Fibroblast of lung (primary cell): ENCODE measurements at regions not wholly inside any gene's neighbourhood (a gene's known extent, or its start where the extent isn't known, plus 50 kb on each side); places are given as distances from the start of the nearest gene placed in this dataset.

Experiments used
- DNase-seq, 2 donors: peaks; one replicate each; pipeline versions ENCODE4 v3.0.0 to v3.0.0-alpha.2; 2010; ENCODE audit warnings: low read depth in 2 of 2
- H2AFZ ChIP-seq: 2 replicates; pipeline ENCODE4 v1.5.1; 2012; ENCODE audit warnings: low read length, control low read depth, inconsistent platforms
- H3K27ac ChIP-seq: 2 replicates; pipeline ENCODE4 v1.5.1; 2011; ENCODE audit warnings: low read length, control low read depth; ENCODE audit not compliant: insufficient read depth
- H3K27me3 ChIP-seq: 2 replicates; pipeline ENCODE4 v1.5.1; 2011; ENCODE audit warnings: mild to moderate bottlenecking, low read length; ENCODE audit not compliant: control insufficient read depth, insufficient read depth
- H3K36me3 ChIP-seq: 2 replicates; pipeline ENCODE4 v1.5.1; 2011; ENCODE audit warnings: low read length; ENCODE audit not compliant: control insufficient read depth, insufficient read depth
- H3K4me1 ChIP-seq: 2 replicates; pipeline ENCODE4 v1.5.1; 2011; ENCODE audit warnings: low read length; ENCODE audit not compliant: control insufficient read depth, insufficient read depth; ENCODE audit errors: extremely low read depth
- H3K4me2 ChIP-seq: 2 replicates; pipeline ENCODE4 v1.5.1; 2011; ENCODE audit warnings: low read length, control low read depth; ENCODE audit not compliant: insufficient read depth; ENCODE audit errors: extremely low read depth
- H3K4me3 ChIP-seq, 4 experiments: fragments of 200-600 bp in 1 of 4; sonication (generic) in 1 of 4; replicated peaks in 1 of 4; 2 replicates each; pipeline ENCODE4 v1.5.1; 2011 to 2016; ENCODE audit warnings: low read length in 4 of 4, low read depth in 3 of 4, mild to moderate bottlenecking in 3 of 4, control low read depth in 2 of 4, inconsistent platforms in 1 of 4, mixed read lengths in 1 of 4; ENCODE audit not compliant: insufficient read depth in 1 of 4; ENCODE audit errors: control extremely low read depth in 1 of 4
- H3K79me2 ChIP-seq: 2 replicates; pipeline ENCODE4 v1.5.1; 2012; ENCODE audit warnings: mild to moderate bottlenecking, low read length, inconsistent platforms; ENCODE audit not compliant: control insufficient read depth, insufficient read depth
- H3K9ac ChIP-seq: 2 replicates; pipeline ENCODE4 v1.5.1; 2011; ENCODE audit warnings: mild to moderate bottlenecking, low read length, control low read depth; ENCODE audit not compliant: insufficient read depth
- H3K9me3 ChIP-seq: 2 replicates; pipeline ENCODE4 v1.5.1; 2012; ENCODE audit warnings: low read depth, low read length; ENCODE audit not compliant: control insufficient read depth, insufficient read depth
- H4K20me1 ChIP-seq: 2 replicates; pipeline ENCODE4 v1.5.1; 2011; ENCODE audit warnings: low read length; ENCODE audit not compliant: control insufficient read depth, insufficient read depth; ENCODE audit errors: extremely low read depth
- CTCF ChIP-seq, 2 donors: IDR thresholded peaks in 1 of 2; conservative IDR thresholded peaks in 1 of 2; 1 replicate in 1 of 2; 2 replicates in 1 of 2; pipeline ENCODE4 v1.5.1; 2011 to 2012; ENCODE audit warnings: low read length in 2 of 2, control low read depth in 1 of 2, inconsistent platforms in 1 of 2, low read depth in 1 of 2, mild to moderate bottlenecking in 1 of 2
- EZH2 ChIP-seq: IDR thresholded peaks from 2 replicates; pipeline ENCODE4 v1.5.1; 2012; ENCODE audit warnings: low read length, control low read depth, mild to moderate bottlenecking; ENCODE audit errors: missing control alignments

GRCh38 chr2:217326238-217327022 lies 466.6 kb upstream of the TNP1 start:
- Histone ChIP-seq H3K79me2 (no peaks in the 10 kb centered on the region), H3K4me2 (no peak overlapping the region), H3K4me1 (peaks cover under 1% of the 10 kb centered on the region), H3K9me3 (no peaks in the 10 kb centered on the region), H4K20me1 (no peaks in the 10 kb centered on the region), H3K27me3 (no peaks in the 10 kb centered on the region), H2AFZ (no peak overlapping the region), H3K4me3 (no peak overlapping the region), H3K9ac (no peak overlapping the region), H3K27ac (no peak overlapping the region), H3K36me3 (no peaks in the 10 kb centered on the region)
- TF ChIP-seq CTCF (conservative IDR thresholded peaks at IDR 0.05 in 1 of 2, IDR thresholded peaks at IDR 0.05 in 1 of 2; ENCODE audit: low read depth in 1 of 2, low read length in 2 of 2) = no peak
- no peak for TF ChIP-seq EZH2
- peak in 1 of 2 donors; percentile 29 for DNase-seq

- Histone ChIP-seq H3K4me2 (no peak overlapping the region), H3K4me3 (no peak overlapping the region), H3K4me1 (no peaks in the 10 kb centered on the region), H3K9me3 (no peaks in the 10 kb centered on the region), H3K79me2 (no peaks in the 10 kb centered on the region), H3K27me3 (no peaks in the 10 kb centered on the region), H4K20me1 (no peaks in the 10 kb centered on the region), H3K27ac (no peak overlapping the region), H2AFZ (no peak overlapping the region), H3K36me3 (no peaks in the 10 kb centered on the region), H3K9ac (no peak overlapping the region)
- DNase-seq = no peak
- TF ChIP-seq EZH2 (no peak), CTCF (conservative IDR thresholded peaks at IDR 0.05 in 1 of 2, IDR thresholded peaks at IDR 0.05 in 1 of 2; ENCODE audit: low read depth in 1 of 2, low read length in 2 of 2) (no peak)
Measured at GRCh38 chr2:217325816-217326215, 466.0 kb upstream of the TNP1 start.

- Histone ChIP-seq H3K27ac (no peak overlapping the region), H3K4me3 (no peak overlapping the region), H3K9ac (no peak overlapping the region), H2AFZ (no peak overlapping the region), H3K79me2 (no peaks in the 10 kb centered on the region), H3K36me3 (no peaks in the 10 kb centered on the region), H3K4me1 (no peaks in the 10 kb centered on the region), H3K9me3 (no peaks in the 10 kb centered on the region), H3K4me2 (no peak overlapping the region), H4K20me1 (no peaks in the 10 kb centered on the region), H3K27me3 (no peaks in the 10 kb centered on the region)
- TF ChIP-seq EZH2 (no peak), CTCF (conservative IDR thresholded peaks at IDR 0.05 in 1 of 2, IDR thresholded peaks at IDR 0.05 in 1 of 2; ENCODE audit: low read depth in 1 of 2, low read length in 2 of 2) (no peak)
- no peak for DNase-seq
Measured at GRCh38 chr2:217325251-217325650, 465.4 kb upstream of the TNP1 start.
